Dedifferentiated amniotic fluid mesenchymal stem cell (primary cell): ENCODE measurements at regions not wholly inside any gene's neighbourhood (a gene's known extent, or its start where the extent isn't known, plus 50 kb on each side); places are given as distances from the start of the nearest gene placed in this dataset.

ENCODE experiments used
- DNase-seq: peaks from one replicate; pipeline ENCODE4 v3.0.0-alpha.2; 2016; ENCODE audit errors: extremely low spot score

DNA sequence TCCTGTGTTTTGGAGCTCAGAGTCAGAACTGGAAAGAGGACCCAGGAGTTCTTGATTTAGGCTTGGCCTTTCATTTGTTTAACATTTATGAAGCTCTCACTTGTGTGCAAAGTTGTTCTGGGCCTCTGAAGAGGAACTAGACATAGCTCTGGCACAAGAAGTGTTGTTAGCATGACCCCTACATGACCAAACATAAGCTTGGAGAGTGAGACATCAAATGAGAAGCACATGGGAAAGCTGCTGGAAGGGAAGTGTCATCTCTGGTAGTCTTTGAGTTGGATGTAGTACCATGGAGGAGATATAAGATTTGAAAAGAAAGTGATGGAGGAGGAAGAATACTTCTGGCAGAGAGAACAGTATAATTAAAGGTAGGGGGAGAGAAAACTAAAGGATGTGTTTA, 370.1 kb downstream of the ADRA2A start:
- DNase-seq, result no peak

DNA sequence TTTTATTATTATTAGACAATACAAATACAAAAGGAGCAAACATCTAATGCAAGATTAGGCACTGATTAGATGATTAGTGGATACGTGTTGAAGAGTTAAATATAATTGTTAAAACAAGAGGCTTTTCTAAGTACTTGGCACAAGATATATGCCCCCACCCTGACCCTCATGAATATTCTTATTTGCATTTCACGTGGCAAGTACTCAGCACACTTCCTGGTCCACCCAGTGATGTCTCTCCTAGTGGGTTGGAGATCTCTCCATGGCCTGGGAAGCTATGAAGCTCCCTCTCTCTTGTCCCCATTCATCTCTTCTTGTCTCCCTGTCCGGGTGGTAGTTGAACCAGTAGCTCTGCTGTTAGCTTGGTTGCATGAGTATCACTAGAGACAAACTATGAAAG, 375.3 kb downstream of the ADRA2A start:
- no peak for DNase-seq

DNA sequence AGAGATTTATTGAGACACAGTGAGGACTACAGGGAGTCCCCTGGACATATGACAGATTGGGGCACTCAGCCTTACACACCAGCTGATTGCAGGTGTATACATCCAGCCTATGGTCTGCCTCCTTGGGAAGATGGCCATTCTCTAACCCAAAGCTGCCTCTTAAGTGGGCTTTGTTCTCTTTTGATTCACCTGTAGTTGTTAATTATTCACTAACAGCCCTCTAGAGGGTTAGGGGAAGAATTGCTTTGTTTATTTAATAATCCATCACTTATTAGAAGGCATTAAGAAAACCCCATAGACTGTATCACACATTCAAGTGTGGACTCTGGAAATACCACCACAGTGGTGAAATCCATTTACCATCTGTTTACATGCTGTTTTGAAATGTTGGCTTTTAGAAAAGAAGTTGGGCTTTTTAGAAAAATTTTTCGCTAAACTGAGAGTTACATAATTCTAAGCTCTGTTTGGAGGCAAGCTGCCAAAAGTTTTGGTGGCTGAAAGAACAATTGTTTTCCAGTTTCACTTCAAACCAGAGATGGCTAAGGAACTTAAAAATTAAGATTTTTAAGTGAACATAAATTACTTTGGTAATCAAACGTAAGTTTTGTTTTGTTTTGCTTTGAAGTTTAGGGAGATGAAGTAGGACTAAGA, 379.1 kb downstream of the ADRA2A start:
- no peak for DNase-seq

DNA sequence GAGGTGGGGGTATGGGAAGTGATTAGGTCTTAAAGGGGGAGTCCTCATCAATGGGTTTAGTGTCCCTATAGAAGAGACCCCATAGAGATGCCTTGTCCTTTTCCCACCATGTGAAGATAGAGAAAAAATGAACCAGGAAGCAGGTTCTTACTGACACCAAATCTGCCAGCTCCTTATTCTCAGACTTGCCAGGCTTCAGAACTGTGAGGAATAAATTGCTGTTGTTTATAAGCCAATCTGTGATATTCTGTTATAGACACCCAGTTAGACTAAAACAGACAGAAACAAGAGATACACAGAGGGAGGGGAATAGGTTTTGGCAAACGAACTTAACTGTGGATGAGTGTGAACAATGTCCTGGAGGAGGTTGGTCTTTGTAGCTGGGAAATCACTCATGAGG, 381.4 kb downstream of the ADRA2A start:
- DNase-seq, result no peak

DNA sequence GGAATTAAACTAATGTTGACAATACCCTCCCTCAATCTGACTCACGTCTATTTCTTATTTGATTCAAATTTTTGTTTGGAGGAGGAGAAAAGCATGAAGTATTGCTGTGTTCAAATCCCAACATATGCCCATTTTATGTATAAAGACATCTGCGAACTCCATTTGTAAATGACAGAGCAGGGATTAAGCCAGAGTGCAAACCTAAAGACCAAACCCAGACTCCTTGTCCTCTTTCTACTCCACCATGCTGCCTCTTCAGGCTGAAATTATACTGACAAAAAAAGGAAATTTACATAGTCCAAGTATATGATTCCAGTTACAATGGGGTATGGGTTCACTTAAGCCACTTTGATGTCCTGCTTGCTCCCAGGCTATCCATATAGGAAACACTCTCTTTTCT, 383.1 kb downstream of the ADRA2A start:
- DNase-seq, result no peak

DNA sequence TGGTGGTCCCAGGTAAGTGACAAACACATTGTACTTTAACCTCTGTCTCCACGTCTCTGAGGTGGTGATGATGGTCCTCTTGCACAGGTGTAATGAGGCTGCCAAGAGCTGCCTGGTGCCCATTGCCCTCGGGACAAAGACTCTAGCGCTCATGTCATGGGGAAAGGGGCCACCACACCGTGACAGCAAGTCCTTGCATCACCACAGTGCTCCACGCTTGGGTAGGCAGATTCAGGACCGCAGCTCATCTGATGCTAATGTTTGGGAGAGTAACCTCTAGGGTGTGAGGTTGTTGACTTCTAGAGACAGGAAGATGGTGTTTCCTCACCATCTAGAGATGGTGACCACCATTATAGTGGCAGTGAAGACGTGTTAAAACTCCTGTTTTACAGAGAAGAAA, 395.6 kb downstream of the ADRA2A start:
- DNase-seq, result no peak

DNA sequence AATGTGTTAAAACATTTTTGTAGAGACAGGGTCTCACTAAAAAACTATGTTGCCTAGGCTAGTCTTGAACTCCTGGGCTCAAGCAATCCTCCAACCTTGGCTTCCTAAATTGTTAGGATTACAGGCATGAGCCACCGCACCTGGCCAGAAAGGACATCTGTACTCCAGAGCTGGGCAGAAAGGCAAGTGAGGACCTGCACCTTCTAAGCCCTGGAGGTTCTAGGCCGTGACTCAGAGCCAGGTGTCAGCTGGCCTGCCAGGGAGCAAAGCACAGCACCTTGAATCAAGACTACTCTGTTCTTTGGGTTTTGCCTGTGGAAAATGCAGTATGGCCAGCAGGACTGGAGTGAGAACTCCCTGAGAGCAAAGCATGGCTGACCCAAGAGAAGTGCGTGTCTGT, 396.5 kb downstream of the ADRA2A start:
- DNase-seq, result no peak

DNA sequence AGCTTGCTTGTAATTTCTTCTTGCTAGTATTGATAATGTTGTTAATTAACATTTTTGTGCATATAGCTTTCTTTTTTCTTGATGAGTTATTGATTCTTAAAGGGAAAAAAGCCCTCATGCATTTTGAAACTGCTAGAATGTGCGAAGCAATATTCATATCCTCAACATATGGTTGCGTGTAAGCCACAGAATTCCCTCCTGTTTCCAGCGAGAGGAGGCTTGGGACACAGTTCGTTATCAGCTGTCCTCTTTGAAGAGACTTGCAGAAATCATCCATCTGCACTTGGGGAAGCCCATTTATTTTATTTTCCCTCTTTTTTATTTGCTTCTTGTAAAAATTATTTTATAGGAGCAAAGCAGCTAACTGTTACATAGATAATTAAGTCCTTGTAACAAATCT, 398.0 kb downstream of the ADRA2A start:
- DNase-seq, result no peak

DNA sequence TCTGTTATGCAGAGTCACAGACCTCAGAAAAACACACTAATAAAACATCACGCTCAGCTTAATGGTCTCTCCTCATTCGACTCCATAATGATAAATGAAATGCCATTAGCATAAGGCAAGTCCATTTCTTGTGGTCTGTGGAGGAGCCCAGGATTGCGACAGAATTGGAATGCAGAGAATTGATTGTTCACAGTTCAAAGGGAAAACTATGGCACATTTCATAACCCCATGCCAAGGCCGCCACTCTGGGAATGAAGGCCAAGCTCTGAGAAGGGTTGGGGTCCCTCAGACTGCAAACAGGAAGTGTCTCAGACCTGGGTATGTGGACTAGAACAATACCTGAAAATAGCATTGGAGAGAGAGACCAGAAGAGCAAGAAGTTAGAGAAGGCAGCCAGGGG, 398.9 kb downstream of the ADRA2A start:
- DNase-seq, result no peak

DNA sequence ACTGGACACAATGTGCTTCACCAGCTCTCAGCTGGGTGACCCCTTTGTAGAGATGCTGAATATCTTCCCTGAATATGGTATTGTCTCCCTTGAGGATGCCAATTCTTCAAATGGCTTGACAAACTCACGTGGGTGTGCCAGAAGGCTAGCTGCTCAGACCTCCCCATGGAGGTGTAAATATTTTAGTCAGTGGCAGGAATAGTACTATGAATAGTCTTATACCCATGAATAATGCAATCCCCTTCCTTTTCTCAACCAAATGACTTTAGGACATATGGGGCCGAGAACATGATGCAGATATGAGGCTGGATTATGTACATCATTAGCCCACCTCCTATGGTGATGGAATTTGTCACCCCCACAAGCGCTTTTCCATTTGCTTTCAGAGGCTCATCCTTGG, 401.8 kb downstream of the ADRA2A start:
- DNase-seq, result no peak

DNA sequence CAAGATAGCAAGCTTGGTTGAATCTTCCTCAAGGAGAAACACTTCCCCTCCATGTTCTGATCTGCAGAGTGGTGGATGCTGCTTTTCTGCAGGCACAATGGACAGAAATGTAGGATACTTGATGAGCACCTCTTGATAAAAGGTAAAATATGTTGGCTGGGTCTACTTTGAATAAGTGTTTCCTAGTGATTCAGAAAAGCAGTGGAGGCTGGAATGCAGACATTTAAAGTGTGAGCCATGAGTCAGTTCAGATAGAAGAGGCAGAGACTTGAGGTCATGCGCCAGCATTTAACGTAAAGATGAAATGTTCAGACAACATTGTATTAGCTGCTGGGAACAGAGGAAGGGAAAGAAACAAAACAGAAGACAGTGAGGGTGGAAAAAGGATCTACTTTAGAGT, 403.1 kb downstream of the ADRA2A start:
- DNase-seq, result no peak

DNA sequence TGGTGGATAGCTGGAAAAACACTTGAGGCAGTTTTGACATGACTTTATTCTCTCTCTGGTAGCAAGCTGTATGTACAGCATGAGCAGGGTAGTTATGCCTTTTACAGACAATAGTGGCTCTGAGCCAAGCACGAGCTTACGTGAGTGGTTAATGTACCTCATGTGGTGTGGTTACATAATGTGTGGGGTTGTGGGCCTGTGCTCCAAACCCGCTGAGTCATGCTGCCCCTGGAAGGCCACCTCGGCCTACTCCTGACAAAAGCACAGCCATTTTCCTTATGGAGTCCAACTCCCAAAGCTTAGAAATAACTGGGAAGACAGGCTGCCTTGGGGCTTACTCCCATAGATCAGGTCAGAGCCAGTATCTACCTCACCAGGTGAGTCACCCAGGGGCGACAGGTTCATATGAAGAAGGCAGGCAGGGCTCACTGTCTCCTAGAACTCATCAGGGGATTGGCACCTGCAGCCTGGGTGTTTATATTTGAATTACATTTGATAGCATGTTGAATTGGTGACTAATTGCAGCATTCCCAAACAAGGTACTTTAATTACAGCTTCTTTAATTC, 404.5 kb downstream of the ADRA2A start:
- DNase-seq, result no peak

DNA sequence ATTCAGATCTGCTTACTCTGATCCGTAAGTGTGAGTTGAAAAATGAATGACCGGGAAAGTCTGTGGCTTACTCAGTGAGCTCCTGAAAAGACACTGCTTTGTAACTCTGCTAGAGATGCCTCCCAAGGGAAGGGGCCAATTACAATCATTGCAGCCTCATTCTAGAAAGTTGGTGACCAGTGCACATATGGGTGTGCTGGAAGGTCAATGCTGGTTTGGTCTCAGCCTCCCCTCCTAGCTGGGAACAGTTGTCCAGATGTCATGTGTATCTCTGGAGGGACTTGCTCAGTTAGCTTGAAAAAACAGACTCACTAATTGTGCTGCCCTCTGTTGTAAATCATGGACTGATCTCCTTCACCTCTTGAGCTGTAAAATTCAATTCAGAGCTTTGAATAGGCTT, 405.0 kb downstream of the ADRA2A start:
- no peak for DNase-seq

DNA sequence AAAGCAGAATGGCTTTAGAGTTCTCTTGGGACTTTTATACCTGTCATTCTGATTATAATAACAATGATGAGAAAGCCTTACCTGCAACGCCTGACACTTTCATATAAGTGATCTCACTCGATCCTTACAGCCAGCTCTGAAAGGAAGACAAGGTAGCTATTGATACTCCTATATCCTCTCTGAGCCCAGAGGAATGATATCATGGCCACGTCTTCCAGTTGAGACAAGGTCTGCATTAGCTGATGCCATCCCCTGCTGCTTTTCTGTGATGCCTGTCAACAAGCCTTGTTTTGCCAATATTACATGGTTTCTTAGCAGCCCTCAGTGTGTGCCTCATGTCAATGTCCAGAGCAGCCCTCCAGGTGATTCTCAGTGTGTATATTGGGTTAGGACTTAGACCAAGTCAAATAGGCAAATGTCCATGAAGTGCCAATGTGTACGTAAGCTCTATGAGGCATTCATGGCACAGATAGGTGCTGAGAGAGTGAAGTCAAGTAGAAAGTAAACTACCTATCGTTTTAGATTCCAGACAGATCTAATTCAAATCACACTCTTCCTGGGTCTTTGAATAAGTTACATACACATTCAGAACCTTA, 405.9 kb downstream of the ADRA2A start:
- no peak for DNase-seq

DNA sequence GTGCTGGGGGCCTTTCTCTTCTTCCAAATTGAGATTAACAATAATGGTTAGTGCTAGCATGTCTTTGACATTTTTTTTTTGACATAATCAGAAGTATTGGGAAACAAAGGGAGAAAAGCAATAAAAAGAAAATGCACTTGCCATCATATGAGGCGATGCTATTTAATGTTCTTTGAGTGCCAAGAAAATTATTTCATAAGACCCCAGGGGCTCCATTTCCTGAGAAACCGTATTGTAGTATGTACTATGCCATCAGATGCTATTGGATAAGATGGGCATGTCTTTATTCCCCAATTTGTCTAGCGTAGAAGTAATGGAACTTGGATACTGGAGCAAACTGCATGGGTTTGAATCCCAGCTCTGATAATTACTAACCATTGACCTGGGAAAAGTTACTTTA, 408.9 kb downstream of the ADRA2A start:
- no peak for DNase-seq

DNA sequence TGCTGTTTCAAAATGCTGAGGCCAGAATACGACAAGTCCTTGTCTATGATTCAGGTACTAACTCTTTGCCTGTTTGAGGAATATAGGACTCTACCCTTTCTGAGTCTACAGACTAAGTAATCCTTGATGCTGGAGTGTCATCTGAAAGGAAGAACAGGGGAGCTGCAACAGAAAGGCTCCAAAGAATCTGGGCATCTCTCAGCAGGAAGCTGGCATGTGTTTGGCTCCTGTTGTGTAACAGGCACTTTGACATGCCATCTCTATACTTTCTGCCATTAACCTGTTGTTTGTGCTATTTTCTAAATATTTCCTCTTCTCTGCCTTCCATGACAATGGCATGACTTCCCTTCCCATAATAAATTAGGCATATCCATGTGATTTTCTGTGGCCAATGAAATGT, 409.5 kb downstream of the ADRA2A start:
- no peak for DNase-seq

DNA sequence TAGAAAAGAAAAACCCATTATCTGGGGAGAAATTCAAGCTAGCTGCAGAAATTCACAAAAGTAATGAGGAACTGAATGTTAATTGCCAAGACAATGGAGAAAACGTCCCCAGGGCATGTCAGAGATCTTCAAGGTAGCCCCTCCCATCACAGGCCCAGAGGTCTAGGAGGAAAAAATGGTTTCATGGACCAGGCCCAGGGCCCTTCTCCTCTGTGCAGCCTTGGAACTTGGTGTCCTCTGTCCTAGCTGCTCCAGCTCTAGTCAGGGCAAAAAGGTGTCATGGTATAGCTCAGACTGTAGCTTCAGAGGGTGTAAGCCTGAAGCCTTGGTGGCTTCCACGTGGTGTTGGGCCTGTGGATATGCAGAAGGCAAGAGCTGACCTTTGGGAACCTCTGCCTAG, 411.8 kb downstream of the ADRA2A start:
- no peak for DNase-seq

DNA sequence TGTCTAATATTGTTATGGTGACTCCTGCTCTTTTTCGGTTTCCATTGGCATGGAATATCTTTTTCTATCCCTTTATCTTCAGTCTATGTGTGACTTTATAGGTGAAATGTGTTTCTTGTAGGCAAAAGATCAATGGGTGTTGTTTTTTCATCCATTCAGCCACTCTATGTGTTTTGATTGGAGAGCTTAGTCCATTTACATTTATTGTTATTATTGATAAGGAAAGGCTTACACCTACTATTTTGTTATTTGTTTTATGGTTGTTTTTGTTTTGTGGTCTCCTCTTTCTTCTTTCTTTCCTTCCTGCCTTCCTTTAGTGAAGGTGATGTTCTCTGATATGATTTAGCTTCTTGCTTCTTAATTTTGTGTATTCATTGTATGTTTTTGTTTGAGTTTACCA, 414.3 kb downstream of the ADRA2A start:
- no peak for DNase-seq

DNA sequence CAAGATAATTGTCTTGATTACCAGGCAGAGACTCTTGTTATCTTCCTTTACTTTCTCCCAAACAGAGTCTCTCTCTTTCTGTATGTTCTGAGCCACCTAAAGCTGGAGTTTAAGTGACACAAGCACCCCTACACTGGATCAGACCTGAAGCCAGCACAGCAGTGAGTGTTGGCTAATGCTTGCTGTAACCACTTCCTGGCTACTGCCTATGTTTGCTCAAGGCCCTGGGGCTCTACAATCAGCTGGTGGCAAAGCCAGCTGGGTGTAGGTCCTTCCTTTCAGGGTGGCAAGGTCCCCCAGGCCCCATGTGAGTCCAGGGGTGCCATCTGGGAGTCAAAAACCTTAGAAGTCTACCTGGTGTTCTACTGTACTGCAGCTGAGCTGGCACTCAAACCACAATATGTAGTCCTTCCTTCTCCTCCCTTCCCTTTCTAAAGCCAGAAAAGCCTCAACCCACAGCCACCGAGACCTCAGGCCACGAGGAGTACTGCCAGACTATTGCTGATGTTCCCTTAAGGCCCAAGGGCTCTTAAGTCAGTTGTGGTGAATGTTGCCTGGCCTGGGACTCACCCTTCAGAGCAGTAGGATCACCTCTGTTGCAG, 416.3 kb downstream of the ADRA2A start:
- DNase-seq, result no peak

DNA sequence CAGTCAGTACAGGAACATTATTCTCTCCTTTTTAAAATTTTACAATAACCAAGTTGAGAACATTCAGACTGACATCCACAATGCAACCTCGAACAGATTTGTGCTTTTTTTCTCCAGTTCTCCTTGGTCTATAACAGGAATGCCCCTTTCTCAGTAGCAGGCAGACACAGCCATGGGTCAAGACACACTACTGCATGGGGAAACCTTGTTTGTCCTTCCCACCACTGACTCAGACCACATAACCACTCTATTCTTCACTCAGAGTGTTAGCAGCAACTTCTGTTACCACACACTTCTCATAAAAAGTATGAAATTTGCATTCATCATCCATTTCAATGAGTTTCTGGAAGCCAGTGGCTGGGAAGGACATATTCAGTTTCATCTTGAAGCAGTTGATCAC, 421.7 kb downstream of the ADRA2A start:
- no peak for DNase-seq

DNA sequence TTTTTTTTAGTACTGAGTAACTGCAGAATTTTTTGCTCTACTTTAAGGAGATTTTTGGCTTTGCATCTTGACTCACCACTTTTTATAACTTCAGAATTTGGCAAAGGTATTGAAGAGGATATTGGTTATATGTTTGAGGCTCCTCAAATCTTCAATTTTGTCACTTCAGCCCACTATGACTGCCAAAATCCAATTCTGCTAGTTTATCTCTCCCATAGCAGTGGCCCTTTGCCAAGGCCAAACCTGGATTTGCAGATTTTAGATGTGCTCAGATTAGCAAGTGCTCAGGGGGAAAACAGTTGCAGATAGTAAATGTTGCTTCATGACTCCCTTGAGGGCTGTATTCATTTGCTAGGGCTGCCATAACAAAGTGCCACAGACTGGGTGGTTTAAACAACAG, 427.5 kb downstream of the ADRA2A start:
- no peak for DNase-seq

DNA sequence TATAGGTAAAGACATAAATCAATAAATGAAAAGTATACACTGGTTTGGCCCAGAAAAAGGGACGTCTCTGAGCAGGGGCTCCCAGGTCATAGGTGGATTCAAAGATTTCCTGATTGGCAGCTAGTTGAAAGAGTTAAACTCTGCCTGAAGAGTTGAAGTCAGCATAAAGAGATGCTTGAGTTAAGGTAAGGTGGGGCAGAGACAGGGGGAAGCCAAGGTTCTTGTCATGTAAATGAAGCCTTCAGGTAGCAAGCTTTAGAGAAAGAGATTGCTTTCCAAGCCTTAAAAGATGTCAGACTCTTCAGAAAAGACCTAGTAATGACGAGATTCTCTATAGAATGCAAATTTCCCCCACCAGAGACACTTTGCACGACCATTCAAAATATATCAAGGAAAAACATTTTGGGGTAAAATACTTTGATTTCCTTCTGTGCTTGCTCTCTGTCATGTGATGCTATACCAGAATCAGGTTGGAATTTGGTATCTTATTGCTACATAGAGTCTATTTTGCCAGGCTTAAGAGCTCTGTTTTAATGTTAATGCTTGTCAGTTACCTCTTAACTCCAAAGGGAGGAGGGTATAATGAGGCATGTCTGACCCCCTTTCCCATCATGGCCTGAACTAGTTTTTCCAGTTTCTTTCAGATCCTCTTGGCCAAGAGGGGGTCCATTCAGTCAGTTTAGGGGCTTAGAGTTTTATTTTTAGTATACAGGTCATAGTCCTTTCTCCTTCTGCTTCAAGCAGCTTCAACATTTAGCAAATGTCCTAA, 429.6 kb downstream of the ADRA2A start:
- DNase-seq, result no peak

DNA sequence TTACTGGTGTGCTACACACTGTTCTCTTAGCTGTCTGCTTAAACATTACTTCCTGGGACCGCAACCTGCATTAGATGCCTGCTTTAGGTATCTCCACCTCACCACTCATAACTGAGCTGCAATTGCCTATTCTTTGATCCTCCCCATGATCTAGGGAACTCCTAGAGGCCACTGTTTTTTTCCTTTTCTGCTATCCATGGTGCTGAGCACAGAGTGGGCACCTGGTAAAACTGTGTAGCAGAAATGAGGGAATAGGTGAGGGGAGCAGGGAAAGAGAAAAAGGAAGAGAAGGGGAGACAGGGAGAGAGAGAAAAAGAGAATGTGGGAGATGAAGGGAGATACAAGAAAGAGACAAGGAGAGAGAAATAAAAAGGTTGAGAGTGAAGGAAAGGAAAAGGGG, 434.9 kb downstream of the ADRA2A start:
- no peak for DNase-seq
